Activated naive CD4-positive, alpha-beta T cell treated with anti-CD3 and anti-CD28 coated beads for 36 hours (primary cell): ENCODE measurements at regions not wholly inside any gene's neighbourhood (a gene's known extent, or its start where the extent isn't known, plus 50 kb on each side); places are given as distances from the start of the nearest gene placed in this dataset.

Experiments
- CTCF ChIA-PET: fragments of 350-600 bp; sonication (Branson Sonifier 250); formaldehyde crosslinking; loops from one replicate; lab custom pipeline; 2021; ENCODE audit warnings: antibody characterized with exemption; lab: Charles Lee
- DNase-seq: peaks from one replicate; pipeline ENCODE4 v3.0.0-alpha.2; 2020
- H3K27ac Mint-ChIP-seq: one replicate; pipeline ENCODE4 v1.8.0; 2021; ENCODE audit warnings: mild to moderate bottlenecking, mixed read lengths
- H3K27me3 Mint-ChIP-seq: one replicate; pipeline ENCODE4 v1.8.0; 2021; ENCODE audit warnings: low read depth, mixed read lengths
- H3K36me3 Mint-ChIP-seq: one replicate; pipeline ENCODE4 v1.8.0; 2021; ENCODE audit warnings: low read depth, mixed read lengths
- H3K4me1 Mint-ChIP-seq: one replicate; pipeline ENCODE4 v1.8.0; 2021; ENCODE audit warnings: low read depth, mixed read lengths
- H3K4me3 Mint-ChIP-seq: one replicate; pipeline ENCODE4 v1.8.0; 2021; ENCODE audit warnings: mild to moderate bottlenecking, moderate library complexity, mixed read lengths
- H3K9me3 Mint-ChIP-seq: one replicate; pipeline ENCODE4 v1.8.0; 2021; ENCODE audit warnings: mixed read lengths
- intact Hi-C: fragments of 100-400 bp; cut with micrococcal nuclease; formaldehyde crosslinking; loops from one replicate; pipeline ENCODE4 v1.15.1; 2023

DNA sequence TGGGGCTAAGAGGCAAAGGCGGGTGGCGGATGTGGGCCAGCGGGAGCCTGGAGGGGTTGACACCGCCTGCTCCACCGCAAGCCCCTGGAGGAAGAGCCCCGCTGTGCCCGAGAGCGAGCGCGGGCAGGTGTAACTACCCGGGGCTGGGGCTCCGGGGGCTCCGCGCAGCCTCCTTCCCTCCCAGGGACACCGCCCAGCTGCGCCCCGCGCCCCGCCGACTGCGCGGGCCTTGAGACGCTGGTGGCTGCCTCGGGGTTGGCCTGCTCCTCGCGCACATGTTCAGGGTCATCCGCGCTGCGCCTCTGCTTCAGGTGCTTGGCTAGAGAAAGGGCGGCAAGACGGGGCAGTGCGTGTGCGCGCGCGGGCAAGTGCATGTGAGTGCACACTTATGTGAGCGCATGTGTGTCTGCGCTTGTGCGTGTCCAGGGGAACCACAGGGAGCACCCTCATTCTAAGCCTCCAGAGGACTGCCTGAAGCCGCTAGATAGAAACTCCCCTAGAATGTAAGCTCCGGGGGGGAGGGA lies 197.5 kb upstream of the TMEM45B start:
- Mint-ChIP-seq H3K9me3 (no peaks in the 10 kb centered on the region), H3K4me3 (no peak overlapping the region), H3K36me3 (peaks cover 1% of the 10 kb centered on the region), H3K4me1 (no peaks in the 10 kb centered on the region), H3K27ac (no peak overlapping the region), H3K27me3 (peaks cover 4% of the 10 kb centered on the region)
- DNase-seq: no peak
- CTCF ChIA-PET: interaction anchor here (1.4 kb wide), 1 partner anchor 132 kb away, joined by 3 read pairs; no protein-coding TSS in a partner anchor
- intact Hi-C loops: no loop called here

DNA sequence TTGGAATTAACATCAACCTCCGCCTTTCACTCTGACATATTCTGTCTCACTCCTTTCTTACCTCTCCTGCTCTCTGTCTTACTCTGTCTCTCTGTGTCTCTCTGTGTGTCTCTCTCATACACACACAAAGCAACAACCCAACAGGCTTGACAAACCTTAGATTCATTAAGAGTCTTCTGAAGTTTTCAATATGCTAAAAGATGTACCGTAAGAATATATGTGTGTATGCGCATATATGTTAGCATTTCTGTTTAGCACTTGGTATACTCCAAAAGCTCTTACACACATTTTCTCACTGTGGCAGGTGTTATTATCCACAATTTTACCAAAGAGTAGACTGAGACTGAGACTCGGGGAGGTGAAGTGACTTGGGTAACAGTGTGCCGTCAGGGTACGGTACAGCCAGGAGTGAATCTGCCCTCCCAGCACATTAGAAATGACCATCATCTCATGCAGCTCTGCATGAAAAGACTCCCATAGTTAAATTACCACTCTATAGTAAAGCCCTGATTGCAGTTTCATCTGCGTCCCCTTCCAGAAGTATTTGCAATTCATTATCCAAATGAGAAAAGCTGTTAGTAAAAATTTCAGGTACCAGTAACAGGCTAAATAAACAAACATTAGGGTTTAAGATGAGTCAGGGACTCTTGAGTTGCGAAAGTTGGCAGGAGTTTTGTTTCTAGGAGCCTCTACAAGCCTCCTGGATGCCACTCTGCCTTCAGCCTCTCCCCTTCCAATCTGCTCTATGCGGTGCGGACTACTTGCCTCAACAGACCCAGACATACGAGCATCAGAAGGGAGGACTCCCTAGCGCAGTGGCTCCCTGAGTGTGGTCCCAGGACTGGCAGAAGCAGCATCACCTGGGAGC lies 195.2 kb upstream of the TMEM45B start:
- peaks cover 1% of the 10 kb centered on the region for H3K36me3 Mint-ChIP-seq

DNA sequence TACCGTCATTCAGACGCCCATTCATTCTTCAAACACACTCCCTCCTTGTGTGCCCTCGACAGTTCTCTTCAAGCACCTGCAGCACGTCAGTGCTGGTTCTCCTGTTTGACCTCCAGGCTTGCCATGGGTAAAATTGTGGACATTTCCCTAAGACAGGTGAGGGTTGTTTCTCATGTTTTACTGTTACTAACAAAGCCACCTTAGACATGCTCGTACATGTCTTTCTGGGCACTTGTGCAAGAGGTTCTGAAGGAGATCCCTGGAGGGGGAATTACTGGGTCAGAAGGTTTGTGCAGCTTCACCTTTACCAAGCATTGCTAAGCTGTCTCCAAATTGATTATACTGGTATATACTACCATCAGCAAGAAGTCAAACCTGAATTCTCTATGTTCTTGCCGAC lies 189.7 kb upstream of the TMEM45B start:
- Mint-ChIP-seq H3K36me3 (peaks cover 2% of the 10 kb centered on the region), H3K27me3 (no peaks in the 10 kb centered on the region), H3K9me3 (no peaks in the 10 kb centered on the region), H3K27ac (no peak overlapping the region), H3K4me1 (no peaks in the 10 kb centered on the region), H3K4me3 (no peak overlapping the region)
- intact Hi-C loops: no loop called here
- no peak for DNase-seq
- CTCF ChIA-PET: interaction anchor here (0.6 to 0.9 kb wide), 2 partner anchors 68 to 262 kb away, joined by 3 read pairs; no protein-coding TSS in a partner anchor

More for the DNA sequence above, 195.2 kb upstream of the TMEM45B start:
- no peaks in the 10 kb centered on the region for H3K4me1 Mint-ChIP-seq
- H3K27me3 Mint-ChIP-seq: peaks cover 4% of the 10 kb centered on the region
- intact Hi-C loops: no loop called here
- CTCF ChIA-PET: no interaction called here
- no peaks in the 10 kb centered on the region for H3K9me3 Mint-ChIP-seq
- H3K4me3 Mint-ChIP-seq: no peak overlapping the region
- no peak overlapping the region for H3K27ac Mint-ChIP-seq
- DNase-seq: no peak

DNA sequence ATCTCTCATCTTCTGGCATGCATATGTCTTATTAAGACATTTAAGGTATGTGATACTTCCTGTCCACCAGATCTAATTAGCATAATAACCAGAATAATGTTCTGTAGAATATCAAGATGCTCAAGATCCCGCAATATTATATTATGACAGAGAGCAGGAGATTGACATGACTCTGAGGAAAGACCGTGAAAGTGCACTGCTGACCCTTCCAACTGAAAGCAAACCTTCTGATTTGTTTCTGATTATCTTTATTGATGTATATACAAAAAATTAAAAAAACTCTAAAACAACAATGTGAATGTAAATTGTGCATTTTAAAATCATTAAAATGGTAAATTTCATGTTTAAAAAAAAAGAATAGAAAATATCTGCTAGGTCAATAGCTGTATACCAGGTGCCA lies 184.4 kb upstream of the TMEM45B start:
- intact Hi-C loops: no loop called here
- Mint-ChIP-seq H3K27ac (no peak overlapping the region), H3K9me3 (no peaks in the 10 kb centered on the region), H3K27me3 (no peaks in the 10 kb centered on the region), H3K36me3 (peaks cover 4% of the 10 kb centered on the region), H3K4me1 (peaks cover 2% of the 10 kb centered on the region), H3K4me3 (no peak overlapping the region)
- CTCF ChIA-PET: interaction anchor here (1.0 kb wide), 1 partner anchor 267 kb away, joined by 4 read pairs; no protein-coding TSS in a partner anchor
- no peak for DNase-seq

- Mint-ChIP-seq H3K9me3 (no peaks in the 10 kb centered on the region), H3K27me3 (peaks cover under 1% of the 10 kb centered on the region), H3K36me3 (peaks cover 7% of the 10 kb centered on the region), H3K4me1 (peaks cover 54% of the 10 kb centered on the region), H3K4me3 (no peak overlapping the region), H3K27ac (peak overlapping the region; percentile 86)
- intact Hi-C loops: no loop called here
- CTCF ChIA-PET: interaction anchor here (1.8 to 1.9 kb wide), 2 partner anchors 59 to 261 kb away, joined by 5 to 7 read pairs; partner anchors contain the start of gene BARX2
- peak; percentile 28 for DNase-seq
These were observed 178.7 kb upstream of the TMEM45B start for GRCh38 chr11:129636926-129637325.

GRCh38 chr11:129637473-129637872 lies 178.2 kb upstream of the TMEM45B start:
- no peak overlapping the region for H3K4me3 Mint-ChIP-seq
- CTCF ChIA-PET: interaction anchor here (1.2 to 1.9 kb wide), 3 partner anchors 58 to 262 kb away, joined by 5 to 7 read pairs (median 6); partner anchors contain the start of gene BARX2
- H3K4me1 Mint-ChIP-seq: peaks cover 59% of the 10 kb centered on the region
- peak; percentile 25 for DNase-seq
- H3K9me3 Mint-ChIP-seq: no peaks in the 10 kb centered on the region
- H3K36me3 Mint-ChIP-seq: peaks cover 11% of the 10 kb centered on the region
- H3K27me3 Mint-ChIP-seq: peaks cover 3% of the 10 kb centered on the region
- intact Hi-C loops: no loop called here
- peak overlapping the region; percentile 86 for H3K27ac Mint-ChIP-seq

- H3K4me3 Mint-ChIP-seq: no peak overlapping the region
- no peaks in the 10 kb centered on the region for H3K9me3 Mint-ChIP-seq
- DNase-seq: no peak
- peaks cover 13% of the 10 kb centered on the region for H3K36me3 Mint-ChIP-seq
- CTCF ChIA-PET: interaction anchor here (1.2 to 1.9 kb wide), 3 partner anchors 57 to 263 kb away, joined by 5 to 7 read pairs (median 6); partner anchors contain the start of gene BARX2
- intact Hi-C loops: loop anchor here (2.0 kb wide), 3 partner anchors 57 to 1587 kb away; no protein-coding TSS in a partner anchor
- peak overlapping the region; percentile 86 for H3K27ac Mint-ChIP-seq
- peaks cover 65% of the 10 kb centered on the region for H3K4me1 Mint-ChIP-seq
- peaks cover 3% of the 10 kb centered on the region for H3K27me3 Mint-ChIP-seq
These were observed 177.5 kb upstream of the TMEM45B start for GRCh38 chr11:129637983-129638776.

- Mint-ChIP-seq H3K4me1 (peaks cover 74% of the 10 kb centered on the region), H3K9me3 (no peaks in the 10 kb centered on the region), H3K4me3 (no peak overlapping the region), H3K27ac (peak overlapping the region; percentile 98), H3K27me3 (peaks cover 3% of the 10 kb centered on the region), H3K36me3 (peaks cover 13% of the 10 kb centered on the region)
- DNase-seq: peak; percentile 76
- CTCF ChIA-PET: interaction anchor here (0.9 to 1.2 kb wide), 3 partner anchors 17 to 204 kb away, joined by 3 read pairs; no protein-coding TSS in a partner anchor
- intact Hi-C loops: loop anchor here (1.0 to 2.0 kb wide), 7 partner anchors 56 to 1588 kb away; no protein-coding TSS in a partner anchor
These were observed 176.3 kb upstream of the TMEM45B start for GRCh38 chr11:129639300-129639699.

DNA sequence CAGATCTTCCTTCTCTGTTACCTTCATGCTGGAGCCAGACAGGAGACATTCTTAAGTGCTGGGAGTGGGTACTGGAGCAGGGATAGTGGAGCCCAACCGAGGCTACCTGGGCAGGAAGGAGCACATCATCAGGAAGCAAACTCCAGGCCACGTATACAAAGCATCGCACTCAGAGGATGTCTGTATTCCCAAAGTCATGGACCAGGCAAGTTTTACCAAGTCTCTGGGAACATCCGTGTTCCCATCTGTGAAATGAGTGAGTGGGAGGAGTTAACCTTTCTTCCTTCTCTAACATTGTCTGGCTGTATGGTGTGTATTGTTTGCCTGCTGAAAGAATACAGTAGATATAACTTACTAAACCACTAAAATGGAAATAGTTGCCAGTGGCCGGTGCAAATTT lies 175.0 kb upstream of the TMEM45B start:
- Mint-ChIP-seq H3K27me3 (peaks cover 3% of the 10 kb centered on the region), H3K4me3 (no peak overlapping the region), H3K27ac (peak overlapping the region; percentile 98), H3K36me3 (peaks cover 11% of the 10 kb centered on the region), H3K4me1 (peaks cover 87% of the 10 kb centered on the region), H3K9me3 (no peaks in the 10 kb centered on the region)
- DNase-seq: no peak
- intact Hi-C loops: loop anchor here (5.0 to 10.0 kb wide), 3 partner anchors 427 to 916 kb away; partner anchors contain the start of genes APLP2 and KCNJ1
- CTCF ChIA-PET: no interaction called here

- DNase-seq: peak; percentile 69
- intact Hi-C loops: loop anchor here (1.0 to 10.0 kb wide), 9 partner anchors 8 to 918 kb away; partner anchors contain the start of genes APLP2, KCNJ1 and PRDM10
- H3K27me3 Mint-ChIP-seq: peaks cover 3% of the 10 kb centered on the region
These were observed 172.5 kb upstream of the TMEM45B start for GRCh38 chr11:129643031-129643721.

GRCh38 chr11:129644326-129644725 lies 171.3 kb upstream of the TMEM45B start:
- Mint-ChIP-seq H3K27me3 (peaks cover 3% of the 10 kb centered on the region), H3K27ac (peak overlapping the region; percentile 98), H3K9me3 (no peaks in the 10 kb centered on the region), H3K4me1 (peaks cover 85% of the 10 kb centered on the region), H3K4me3 (no peak overlapping the region), H3K36me3 (peaks cover 11% of the 10 kb centered on the region)
- CTCF ChIA-PET: interaction anchor here (0.5 to 1.9 kb wide), 3 partner anchors 51 to 268 kb away, joined by 3 to 5 read pairs (median 3); partner anchors contain the start of gene BARX2
- intact Hi-C loops: loop anchor here (5.0 to 10.0 kb wide), 3 partner anchors 423 to 920 kb away; partner anchors contain the start of genes APLP2 and KCNJ1
- DNase-seq: no peak

More at GRCh38 chr11:129643031-129643721, 172.5 kb upstream of the TMEM45B start:
- Mint-ChIP-seq H3K9me3 (no peaks in the 10 kb centered on the region), H3K4me1 (peaks cover 88% of the 10 kb centered on the region), H3K4me3 (peak overlapping the region; percentile 28), H3K36me3 (peaks cover 11% of the 10 kb centered on the region), H3K27ac (peak overlapping the region; percentile 98)
- CTCF ChIA-PET: interaction anchor here (0.5 to 1.9 kb wide), 3 partner anchors 22 to 267 kb away, joined by 3 to 5 read pairs (median 3); partner anchors contain the start of gene BARX2
